ENCODE measurements at regions not wholly inside any gene's neighbourhood (a gene's known extent, or its start where the extent isn't known, plus 50 kb on each side); places are given as distances from the start of the nearest gene placed in this dataset.

GRCh38 chr6:54441020-54441419, 132.8 kb downstream of the TINAG start:
- TF ChIP-seq POLR2A (IDR thresholded peaks at IDR 0.05): no peak
- TF ChIP-seq, protein P1, sequence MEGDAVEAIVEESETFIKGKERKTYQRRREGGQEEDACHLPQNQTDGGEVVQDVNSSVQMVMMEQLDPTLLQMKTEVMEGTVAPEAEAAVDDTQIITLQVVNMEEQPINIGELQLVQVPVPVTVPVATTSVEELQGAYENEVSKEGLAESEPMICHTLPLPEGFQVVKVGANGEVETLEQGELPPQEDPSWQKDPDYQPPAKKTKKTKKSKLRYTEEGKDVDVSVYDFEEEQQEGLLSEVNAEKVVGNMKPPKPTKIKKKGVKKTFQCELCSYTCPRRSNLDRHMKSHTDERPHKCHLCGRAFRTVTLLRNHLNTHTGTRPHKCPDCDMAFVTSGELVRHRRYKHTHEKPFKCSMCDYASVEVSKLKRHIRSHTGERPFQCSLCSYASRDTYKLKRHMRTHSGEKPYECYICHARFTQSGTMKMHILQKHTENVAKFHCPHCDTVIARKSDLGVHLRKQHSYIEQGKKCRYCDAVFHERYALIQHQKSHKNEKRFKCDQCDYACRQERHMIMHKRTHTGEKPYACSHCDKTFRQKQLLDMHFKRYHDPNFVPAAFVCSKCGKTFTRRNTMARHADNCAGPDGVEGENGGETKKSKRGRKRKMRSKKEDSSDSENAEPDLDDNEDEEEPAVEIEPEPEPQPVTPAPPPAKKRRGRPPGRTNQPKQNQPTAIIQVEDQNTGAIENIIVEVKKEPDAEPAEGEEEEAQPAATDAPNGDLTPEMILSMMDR (IDR thresholded peaks at IDR 0.05): no peak

Data from tibial nerve (tissue), 3 donors.